D721Med (cell line): ENCODE measurements at regions not wholly inside any gene's neighbourhood (a gene's known extent, or its start where the extent isn't known, plus 50 kb on each side); places are given as distances from the start of the nearest gene placed in this dataset.
"Not testable (repeated sequence)": the region's sequence is repeated elsewhere in the genome, so short reads cannot be mapped to it uniquely, and the experiment has no call there.

Source experiments
- DNase-seq: peaks from one replicate; pipeline ENCODE4 v3.0.0; 2011; ENCODE audit warnings: low spot score; ENCODE audit not compliant: insufficient read length
- FAIRE-seq: peaks from 2 replicates; lab custom pipeline; 2011; peaks lifted over from hg19 to GRCh38; lab: Jason Lieb, UNC
- CTCF ChIP-seq: IDR thresholded peaks from 2 replicates; pipeline ENCODE4 v1.5.1; 2012; ENCODE audit warnings: mild to moderate bottlenecking, control low read depth; ENCODE audit not compliant: insufficient read depth; ENCODE audit errors: missing control alignments

GRCh38 chr13:44308352-44308751 lies 65.3 kb upstream of the SERP2 start:
- DNase-seq, result no peak
- FAIRE-seq, result no peak
- TF ChIP-seq CTCF, result no peak

- DNase-seq (no peak), FAIRE-seq (no peak)
- no peak for TF ChIP-seq CTCF
Observed at GRCh38 chr13:44309794-44310757, 63.5 kb upstream of the SERP2 start.

GRCh38 chr13:44311011-44311780 lies 62.4 kb upstream of the SERP2 start:
- FAIRE-seq (no peak), DNase-seq (no peak)
- no peak for TF ChIP-seq CTCF

GRCh38 chr13:44312131-44312530 lies 61.5 kb upstream of the SERP2 start:
- no peak for TF ChIP-seq CTCF
- DNase-seq (no peak), FAIRE-seq (no peak)

GRCh38 chr13:44312834-44313551 lies 60.6 kb upstream of the SERP2 start:
- no peak for TF ChIP-seq CTCF
- DNase-seq, result no peak
- FAIRE-seq, result no peak

- no peak for FAIRE-seq
- TF ChIP-seq CTCF, result no peak
- DNase-seq, result no peak
Observed at GRCh38 chr13:44313674-44314073, 60.0 kb upstream of the SERP2 start.

- not testable (repeated sequence) for DNase-seq, FAIRE-seq
Observed at GRCh38 chr13:44314160-44314559, 59.5 kb upstream of the SERP2 start.
